Mesothelial cell of epicardium (in vitro differentiated cells): ENCODE measurements at regions not wholly inside any gene's neighbourhood (a gene's known extent, or its start where the extent isn't known, plus 50 kb on each side); places are given as distances from the start of the nearest gene placed in this dataset.

Experiments used
- DNase-seq, 2 experiments: peaks; one replicate each; pipeline ENCODE4 v3.0.0; 2021; ENCODE audit warnings: low spot score in 2 of 2; ENCODE audit not compliant: unreplicated experiment in 2 of 2
- H3K27ac Mint-ChIP-seq: 2 replicates; pipeline ENCODE4 v1.8.0; 2021; ENCODE audit warnings: mixed read lengths
- H3K27me3 Mint-ChIP-seq: 2 replicates; pipeline ENCODE4 v1.8.0; 2021; ENCODE audit warnings: low read depth, mixed read lengths
- H3K36me3 Mint-ChIP-seq: 2 replicates; pipeline ENCODE4 v1.8.0; 2021; ENCODE audit warnings: mixed read lengths
- H3K4me1 Mint-ChIP-seq: 2 replicates; pipeline ENCODE4 v1.8.0; 2021; ENCODE audit warnings: mixed read lengths
- H3K4me3 Mint-ChIP-seq: 2 replicates; pipeline ENCODE4 v1.8.0; 2021; ENCODE audit warnings: mild to moderate bottlenecking, moderate library complexity, mixed read lengths
- H3K9me3 Mint-ChIP-seq: 2 replicates; pipeline ENCODE4 v1.8.0; 2021; ENCODE audit warnings: mixed read lengths
- TF ChIP-seq, protein P1 (sequence below): fragments of 200-600 bp; sonication (generic); IDR thresholded peaks from one replicate; pipeline ENCODE4 v1.5.0; 2021; ENCODE audit warnings: antibody characterized with exemption; ENCODE audit not compliant: unreplicated experiment

- no peaks in the 10 kb centered on the region for H3K36me3 Mint-ChIP-seq
- no peak overlapping the region for H3K27ac Mint-ChIP-seq
These were observed 359.3 kb upstream of the RUNX1 start for GRCh38 chr21:35408401-35408800.

DNA sequence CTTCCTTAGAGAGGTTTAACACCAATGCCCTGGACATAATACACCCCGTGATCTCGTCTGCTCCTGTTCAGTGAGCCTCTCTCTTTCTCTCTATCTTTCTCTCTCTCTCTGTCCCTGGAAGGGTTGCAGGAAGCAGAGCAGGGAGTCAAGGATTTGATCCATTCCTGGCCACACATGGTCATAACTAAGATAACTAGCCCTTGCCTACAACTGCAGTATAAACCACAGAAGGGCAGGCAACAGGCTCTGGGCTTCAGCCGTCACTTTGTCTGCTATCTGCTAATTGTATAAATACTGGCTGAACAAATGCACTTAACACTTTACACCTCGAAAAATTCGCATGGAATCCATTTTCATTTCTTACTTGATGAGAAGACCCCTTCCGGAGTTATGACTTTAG, 357.5 kb upstream of the RUNX1 start:
- peaks cover 11% of the 10 kb centered on the region for H3K27me3 Mint-ChIP-seq
- DNase-seq: no peak
- no peak overlapping the region for H3K4me3 Mint-ChIP-seq
- no peaks in the 10 kb centered on the region for H3K9me3 Mint-ChIP-seq
- H3K36me3 Mint-ChIP-seq: no peaks in the 10 kb centered on the region
- H3K4me1 Mint-ChIP-seq: peaks cover 14% of the 10 kb centered on the region
- H3K27ac Mint-ChIP-seq: no peak overlapping the region
- TF ChIP-seq, protein P1, sequence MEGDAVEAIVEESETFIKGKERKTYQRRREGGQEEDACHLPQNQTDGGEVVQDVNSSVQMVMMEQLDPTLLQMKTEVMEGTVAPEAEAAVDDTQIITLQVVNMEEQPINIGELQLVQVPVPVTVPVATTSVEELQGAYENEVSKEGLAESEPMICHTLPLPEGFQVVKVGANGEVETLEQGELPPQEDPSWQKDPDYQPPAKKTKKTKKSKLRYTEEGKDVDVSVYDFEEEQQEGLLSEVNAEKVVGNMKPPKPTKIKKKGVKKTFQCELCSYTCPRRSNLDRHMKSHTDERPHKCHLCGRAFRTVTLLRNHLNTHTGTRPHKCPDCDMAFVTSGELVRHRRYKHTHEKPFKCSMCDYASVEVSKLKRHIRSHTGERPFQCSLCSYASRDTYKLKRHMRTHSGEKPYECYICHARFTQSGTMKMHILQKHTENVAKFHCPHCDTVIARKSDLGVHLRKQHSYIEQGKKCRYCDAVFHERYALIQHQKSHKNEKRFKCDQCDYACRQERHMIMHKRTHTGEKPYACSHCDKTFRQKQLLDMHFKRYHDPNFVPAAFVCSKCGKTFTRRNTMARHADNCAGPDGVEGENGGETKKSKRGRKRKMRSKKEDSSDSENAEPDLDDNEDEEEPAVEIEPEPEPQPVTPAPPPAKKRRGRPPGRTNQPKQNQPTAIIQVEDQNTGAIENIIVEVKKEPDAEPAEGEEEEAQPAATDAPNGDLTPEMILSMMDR: no peak

More at GRCh38 chr21:35408401-35408800, 359.3 kb upstream of the RUNX1 start:
- H3K9me3 Mint-ChIP-seq: no peaks in the 10 kb centered on the region
- peaks cover 11% of the 10 kb centered on the region for H3K27me3 Mint-ChIP-seq
- DNase-seq: no peak
- TF ChIP-seq, protein P1: no peak
- peaks cover 7% of the 10 kb centered on the region for H3K4me1 Mint-ChIP-seq
- H3K4me3 Mint-ChIP-seq: no peak overlapping the region

- no peak overlapping the region for H3K27ac Mint-ChIP-seq
- peaks cover 19% of the 10 kb centered on the region for H3K4me1 Mint-ChIP-seq
- no peak for DNase-seq
- peaks cover 11% of the 10 kb centered on the region for H3K27me3 Mint-ChIP-seq
- TF ChIP-seq, protein P1: no peak
- H3K9me3 Mint-ChIP-seq: no peaks in the 10 kb centered on the region
- H3K4me3 Mint-ChIP-seq: no peak overlapping the region
- no peaks in the 10 kb centered on the region for H3K36me3 Mint-ChIP-seq
These were observed 356.9 kb upstream of the RUNX1 start for GRCh38 chr21:35405981-35406380.

GRCh38 chr21:35404247-35404646, 355.1 kb upstream of the RUNX1 start:
- Mint-ChIP-seq H3K4me1 (peaks cover 30% of the 10 kb centered on the region), H3K4me3 (no peak overlapping the region), H3K27ac (no peak overlapping the region), H3K9me3 (no peaks in the 10 kb centered on the region), H3K27me3 (peaks cover 12% of the 10 kb centered on the region), H3K36me3 (no peaks in the 10 kb centered on the region)
- DNase-seq: no peak
- TF ChIP-seq, protein P1: no peak

DNA sequence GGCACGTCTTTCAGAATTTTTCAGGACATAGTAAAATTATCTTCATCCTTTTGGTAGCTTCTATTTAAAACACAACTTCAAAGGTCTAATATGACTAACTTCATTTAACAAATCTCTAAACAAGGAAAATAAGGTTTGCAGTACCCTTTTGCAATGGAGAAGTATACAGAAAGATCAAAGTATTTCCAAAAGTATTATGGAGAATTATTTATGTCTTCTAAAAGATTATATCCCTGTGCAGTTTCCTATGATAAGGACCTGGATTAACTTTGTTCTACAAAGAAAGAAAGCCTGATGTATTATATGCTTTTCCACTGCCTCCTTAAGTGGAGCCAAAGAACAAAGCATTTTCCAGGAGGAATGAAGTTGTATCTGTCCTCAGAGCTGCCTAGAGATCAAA, 353.0 kb upstream of the RUNX1 start:
- Mint-ChIP-seq H3K4me1 (peaks cover 41% of the 10 kb centered on the region), H3K4me3 (no peak overlapping the region), H3K27me3 (peaks cover 11% of the 10 kb centered on the region), H3K36me3 (no peaks in the 10 kb centered on the region), H3K9me3 (no peaks in the 10 kb centered on the region), H3K27ac (no peak overlapping the region)
- no peak for DNase-seq
- TF ChIP-seq, protein P1: no peak

- peaks cover 36% of the 10 kb centered on the region for H3K4me1 Mint-ChIP-seq
- peak overlapping the region; percentile 14 for H3K27ac Mint-ChIP-seq
- H3K4me3 Mint-ChIP-seq: no peak overlapping the region
- DNase-seq: no peak
- peaks cover 11% of the 10 kb centered on the region for H3K27me3 Mint-ChIP-seq
- H3K36me3 Mint-ChIP-seq: no peaks in the 10 kb centered on the region
- H3K9me3 Mint-ChIP-seq: no peaks in the 10 kb centered on the region
- TF ChIP-seq, protein P1: no peak
These were observed 352.4 kb upstream of the RUNX1 start for GRCh38 chr21:35401476-35401875.
